GM10266 (cell line): ENCODE measurements at regions not wholly inside any gene's neighbourhood (a gene's known extent, or its start where the extent isn't known, plus 50 kb on each side); places are given as distances from the start of the nearest gene placed in this dataset.

Experiments used
- DNase-seq: peaks from one replicate; pipeline ENCODE4 v3.0.0; 2012; ENCODE audit errors: extremely low spot score
- CTCF ChIP-seq: IDR thresholded peaks from 2 replicates; pipeline ENCODE4 v1.5.1; 2012; ENCODE audit warnings: mild to moderate bottlenecking, low read depth; ENCODE audit not compliant: control insufficient read depth, insufficient read depth; ENCODE audit errors: missing control alignments

GRCh38 chr5:173557123-173557903 lies 59.1 kb downstream of the BOD1 start:
- TF ChIP-seq CTCF: no peak

GRCh38 chr5:173556142-173557028 lies 60.1 kb downstream of the BOD1 start:
- no peak for DNase-seq
- no peak for TF ChIP-seq CTCF

More at GRCh38 chr5:173557123-173557903, 59.1 kb downstream of the BOD1 start:
- no peak for DNase-seq

GRCh38 chr5:173554989-173555705 lies 61.3 kb downstream of the BOD1 start:
- no peak for DNase-seq
- TF ChIP-seq CTCF: no peak

GRCh38 chr5:173554038-173554955 lies 62.2 kb downstream of the BOD1 start:
- no peak for DNase-seq

GRCh38 chr5:173550641-173551040 lies 65.8 kb downstream of the BOD1 start:
- TF ChIP-seq CTCF: no peak
- DNase-seq: no peak

More at GRCh38 chr5:173554038-173554955, 62.2 kb downstream of the BOD1 start:
- TF ChIP-seq CTCF: no peak

GRCh38 chr5:173549644-173550043 lies 66.8 kb downstream of the BOD1 start:
- DNase-seq: no peak
- TF ChIP-seq CTCF: no peak
